ENCODE measurements at regions not wholly inside any gene's neighbourhood (a gene's known extent, or its start where the extent isn't known, plus 50 kb on each side); places are given as distances from the start of the nearest gene placed in this dataset.
"Not testable (repeated sequence)": the region's sequence is repeated elsewhere in the genome, so short reads cannot be mapped to it uniquely, and the experiment has no call there.

GRCh38 chr9:41273549-41274267, 84.6 kb upstream of the ZNG1F start:
- DNase-seq (ENCODE audit: low spot score): peak; percentile 78

- not testable (repeated sequence) for DNase-seq (ENCODE audit: low spot score)
Measured at GRCh38 chr9:41272879-41273548, 83.9 kb upstream of the ZNG1F start.

GRCh38 chr9:41270992-41271391, 81.9 kb upstream of the ZNG1F start:
- DNase-seq (ENCODE audit: low spot score): not testable (repeated sequence)

- DNase-seq (ENCODE audit: low spot score): not testable (repeated sequence)
Measured at GRCh38 chr9:41269471-41269870, 80.4 kb upstream of the ZNG1F start.

GRCh38 chr9:41269054-41269453, 79.9 kb upstream of the ZNG1F start:
- not testable (repeated sequence) for DNase-seq (ENCODE audit: low spot score)

GRCh38 chr9:41266602-41267001, 77.5 kb upstream of the ZNG1F start:
- not testable (repeated sequence) for DNase-seq (ENCODE audit: low spot score)

- DNase-seq (ENCODE audit: low spot score): not testable (repeated sequence)
Measured at GRCh38 chr9:41266000-41266399, 76.9 kb upstream of the ZNG1F start.

- not testable (repeated sequence) for DNase-seq (ENCODE audit: low spot score)
Measured at GRCh38 chr9:41251973-41252372, 62.9 kb upstream of the ZNG1F start.

- not testable (repeated sequence) for DNase-seq (ENCODE audit: low spot score)
Measured at GRCh38 chr9:41251101-41251500, 62.0 kb upstream of the ZNG1F start.

- DNase-seq (ENCODE audit: low spot score): not testable (repeated sequence)
Measured at GRCh38 chr9:41246702-41247101, 57.6 kb upstream of the ZNG1F start.

Measured in SW480 (cell line).